Common myeloid progenitor, CD34-positive (primary cell): ENCODE measurements at regions not wholly inside any gene's neighbourhood (a gene's known extent, or its start where the extent isn't known, plus 50 kb on each side); places are given as distances from the start of the nearest gene placed in this dataset.

ENCODE experiments used
- CTCF ChIA-PET: fragments of 350-600 bp; sonication (Branson Sonifier 250); formaldehyde crosslinking; loops from one replicate; lab custom pipeline; 2021; ENCODE audit warnings: antibody characterized with exemption; lab: Charles Lee
- POLR2A ChIA-PET: fragments of 350-600 bp; sonication (Branson Sonifier 250); formaldehyde crosslinking; loops from one replicate; lab custom pipeline; 2021; ENCODE audit warnings: antibody characterized with exemption; lab: Charles Lee
- DNase-seq, 3 donors: peaks; one replicate each; pipeline versions ENCODE4 v3.0.0 to v3.0.0-alpha.2; 2013
- H3K27ac ChIP-seq, 2 experiments: 1 replicate in 1 of 2; 2 replicates in 1 of 2; pipeline ENCODE4 v1.7.0; 2013; ENCODE audit warnings: inconsistent platforms in 2 of 2, low read length in 2 of 2, mild to moderate bottlenecking in 2 of 2, low read depth in 1 of 2, moderate library complexity in 1 of 2; ENCODE audit not compliant: severe bottlenecking in 2 of 2, insufficient read depth in 1 of 2, poor library complexity in 1 of 2
- H3K27me3 ChIP-seq, 5 experiments: replicated peaks in 2 of 5; 1 replicate in 3 of 5; 2 replicates in 2 of 5; pipeline versions ENCODE4 v1.6.1 to v1.7.0; 2013; ENCODE audit warnings: low read length in 4 of 5, mild to moderate bottlenecking in 2 of 5, moderate library complexity in 2 of 5, inconsistent platforms in 1 of 5; ENCODE audit not compliant: insufficient read depth in 5 of 5, control insufficient read depth in 4 of 5
- H3K36me3 ChIP-seq, 4 experiments: 1 replicate in 2 of 4; 2 replicates in 2 of 4; pipeline versions ENCODE4 v1.6.1 to v1.7.0; 2013; ENCODE audit warnings: low read length in 3 of 4, control low read depth in 1 of 4, mild to moderate bottlenecking in 1 of 4; ENCODE audit not compliant: control insufficient read depth in 4 of 4, insufficient read depth in 4 of 4
- H3K4me1 ChIP-seq, 4 experiments: 1 replicate in 3 of 4; 2 replicates in 1 of 4; pipeline versions ENCODE4 v1.6.1 to v1.7.1; 2013; ENCODE audit warnings: low read length in 3 of 4, mild to moderate bottlenecking in 3 of 4, control low read depth in 1 of 4, inconsistent platforms in 1 of 4, moderate library complexity in 1 of 4; ENCODE audit not compliant: control insufficient read depth in 4 of 4, insufficient read depth in 4 of 4; ENCODE audit errors: control extremely low read depth in 1 of 4
- H3K4me3 ChIP-seq, 7 experiments: 1 replicate in 4 of 7; 2 replicates in 3 of 7; pipeline versions ENCODE4 v1.5.1 to v1.7.0; 2013; ENCODE audit warnings: mild to moderate bottlenecking in 7 of 7, low read length in 6 of 7, moderate library complexity in 6 of 7, inconsistent platforms in 2 of 7, low read depth in 2 of 7, control low read depth in 1 of 7; ENCODE audit not compliant: insufficient read depth in 4 of 7, control insufficient read depth in 1 of 7; ENCODE audit errors: extremely low read depth in 1 of 7
- H3K9me3 ChIP-seq, 5 experiments: 1 replicate in 4 of 5; 2 replicates in 1 of 5; pipeline versions ENCODE4 v1.6.1 to v1.7.1; 2013; ENCODE audit warnings: low read length in 4 of 5, mild to moderate bottlenecking in 2 of 5, inconsistent platforms in 1 of 5, low read depth in 1 of 5, moderate library complexity in 1 of 5; ENCODE audit not compliant: control insufficient read depth in 4 of 5, insufficient read depth in 2 of 5; ENCODE audit errors: control extremely low read depth in 1 of 5
- WGBS: methylation state at CpG from one replicate; pipeline ENCODE4 v1.1.5; 2013; ENCODE audit not compliant: insufficient coverage; 5-methylcytosine and 5-hydroxymethylcytosine counted together

DNA sequence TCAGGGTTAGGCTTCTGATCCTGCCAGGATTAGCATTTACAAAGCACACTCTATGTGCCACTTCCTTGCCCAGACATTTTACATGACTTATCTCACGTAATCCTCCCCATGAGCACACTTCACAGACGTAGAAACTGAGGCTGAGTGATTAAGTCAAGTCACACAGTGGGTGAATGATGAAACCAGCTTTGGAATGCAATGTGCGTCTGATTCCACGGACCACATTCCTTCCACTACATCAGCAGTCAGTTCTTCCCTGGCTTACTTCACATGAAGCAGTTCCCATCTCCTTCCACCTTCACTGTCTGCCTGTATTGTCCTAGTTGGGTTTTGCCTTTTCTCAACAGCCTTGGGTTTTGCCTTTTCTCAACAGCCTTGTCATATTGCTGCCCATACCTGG lies 134.3 kb upstream of the PPARGC1A start:
- CTCF ChIA-PET = interaction anchor here (0.8 kb wide), 1 partner anchor 8 kb away, joined by 3 read pairs; no protein-coding TSS in a partner anchor
- no peak for DNase-seq
- WGBS = 95% methylated on average over 3 of the region's 4 CpGs
- Histone ChIP-seq H3K4me3 (no peak overlapping the region), H3K36me3 (no peaks in the 10 kb centered on the region), H3K27ac (no peak overlapping the region), H3K4me1 (no peaks in the 10 kb centered on the region), H3K9me3 (no peaks in the 10 kb centered on the region), H3K27me3 (peaks cover 0 to 2% (median 0%) of the 10 kb centered on the region in 5 experiments)
- POLR2A ChIA-PET = no interaction called here

DNA sequence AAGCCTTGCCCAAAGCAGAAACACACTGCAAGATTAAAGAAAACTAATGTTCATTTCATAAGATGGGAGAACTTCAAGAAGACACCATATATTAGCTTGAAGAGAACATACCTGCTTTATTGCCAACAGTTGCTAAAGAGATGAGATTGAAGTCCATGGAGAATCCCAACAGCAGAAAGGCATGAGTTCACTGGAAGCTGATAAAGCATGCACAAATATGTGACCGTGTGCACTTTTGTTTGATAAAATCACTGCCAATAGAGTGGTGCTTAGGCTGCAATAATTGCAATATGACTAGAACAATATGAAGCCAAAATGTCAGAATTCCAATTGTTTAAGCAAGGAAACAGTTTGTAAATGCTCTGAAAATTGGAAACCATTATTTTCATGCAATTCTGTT lies 125.9 kb upstream of the PPARGC1A start:
- CTCF ChIA-PET = no interaction called here
- no peaks in the 10 kb centered on the region for H3K36me3 ChIP-seq
- POLR2A ChIA-PET = no interaction called here
- no peaks in the 10 kb centered on the region for H3K9me3 ChIP-seq
- no peak for DNase-seq
- H3K4me3 ChIP-seq = no peak overlapping the region
- H3K27ac ChIP-seq = no peak overlapping the region
- no peaks in the 10 kb centered on the region for H3K27me3 ChIP-seq
- WGBS = 94% methylated on average over 1 of the region's 1 CpG
- no peaks in the 10 kb centered on the region for H3K4me1 ChIP-seq

DNA sequence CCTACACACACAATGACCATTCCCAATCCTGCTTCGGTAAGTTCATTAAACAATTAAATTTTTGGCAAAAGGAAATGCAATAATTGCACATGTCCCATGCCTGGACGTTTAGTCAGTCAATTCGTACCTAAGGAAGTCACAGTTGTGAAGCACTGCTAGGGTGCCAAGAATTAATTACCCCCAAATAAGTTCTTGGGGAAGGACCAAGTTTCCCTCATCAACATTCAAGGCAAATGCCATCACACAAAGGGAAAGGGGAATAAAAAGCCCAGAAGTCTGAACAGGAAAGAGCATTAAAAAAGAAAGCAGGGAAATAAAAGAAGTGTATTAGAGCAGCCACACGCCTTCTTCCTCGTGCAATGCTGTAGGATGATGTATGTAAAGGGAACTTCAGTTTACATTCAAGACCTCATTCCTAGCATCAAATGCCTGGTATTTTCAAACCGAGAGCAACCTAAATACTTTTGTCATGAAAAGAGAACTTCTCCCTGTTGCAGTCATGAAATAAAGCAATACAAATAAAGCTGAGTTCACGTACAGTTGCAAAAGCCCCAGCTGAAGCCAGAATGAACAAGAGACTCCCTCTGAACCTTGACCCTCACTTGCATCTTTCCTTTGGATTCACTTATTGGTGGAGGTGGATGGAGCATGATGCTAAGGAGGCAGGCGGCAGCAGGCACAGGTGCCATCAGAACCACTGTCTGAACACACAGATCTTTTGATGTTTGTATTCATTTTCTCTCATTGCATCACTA lies 124.0 kb upstream of the PPARGC1A start:
- no peaks in the 10 kb centered on the region for H3K27me3 ChIP-seq
- 90% methylated on average over 4 of the region's 8 CpGs for WGBS
- no peaks in the 10 kb centered on the region for H3K4me1 ChIP-seq
- DNase-seq = no peak
- H3K36me3 ChIP-seq = no peaks in the 10 kb centered on the region
- ChIA-PET CTCF (no interaction called here), POLR2A (no interaction called here)
- no peaks in the 10 kb centered on the region for H3K9me3 ChIP-seq
- no peak overlapping the region for H3K27ac ChIP-seq
- no peak overlapping the region for H3K4me3 ChIP-seq

DNA sequence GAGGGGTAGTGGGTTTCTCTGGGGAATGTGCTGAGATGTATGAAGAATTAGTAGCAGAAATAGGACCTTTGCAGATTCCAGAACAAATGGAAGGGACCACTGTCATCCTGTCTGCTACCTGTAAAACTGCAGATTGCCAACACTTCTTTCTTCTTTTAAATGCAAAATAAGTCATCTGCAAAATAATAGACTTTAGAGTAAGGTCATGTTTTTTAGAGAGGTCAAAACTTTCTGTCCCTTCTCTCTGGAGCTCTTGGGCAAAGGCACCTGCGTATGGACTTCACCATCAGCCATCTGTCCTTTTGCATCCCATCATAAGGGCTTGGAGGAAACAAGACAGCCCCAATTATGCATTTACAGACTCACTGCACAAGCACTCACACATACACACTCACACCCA lies 121.1 kb upstream of the PPARGC1A start:
- H3K4me1 ChIP-seq = no peaks in the 10 kb centered on the region
- H3K27me3 ChIP-seq = no peaks in the 10 kb centered on the region
- ChIA-PET POLR2A (no interaction called here), CTCF (no interaction called here)
- no peaks in the 10 kb centered on the region for H3K9me3 ChIP-seq
- H3K36me3 ChIP-seq = no peaks in the 10 kb centered on the region
- WGBS = 57% methylated on average over 1 of the region's 1 CpG
- DNase-seq = no peak
- H3K4me3 ChIP-seq = no peak overlapping the region
- no peak overlapping the region for H3K27ac ChIP-seq

DNA sequence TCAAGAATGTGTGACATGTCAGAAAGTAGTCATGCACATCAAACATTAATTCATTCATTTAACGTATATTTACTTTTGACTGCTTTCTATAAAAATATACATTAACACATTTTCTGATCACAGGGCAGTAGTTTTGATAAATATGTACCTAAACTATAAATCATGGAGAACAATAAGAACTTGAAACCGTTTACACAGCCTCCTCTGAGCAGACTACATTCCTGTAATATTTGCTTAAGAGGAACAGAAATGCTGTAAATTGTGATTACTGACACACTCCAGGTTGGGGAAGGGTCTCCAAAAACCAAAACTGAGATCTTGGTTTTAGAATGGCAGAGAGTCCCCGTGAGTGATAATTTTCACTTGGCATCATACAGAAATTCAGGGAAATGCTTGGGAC lies 120.7 kb upstream of the PPARGC1A start:
- H3K4me3 ChIP-seq = no peak overlapping the region
- CTCF ChIA-PET = no interaction called here
- no peak overlapping the region for H3K27ac ChIP-seq
- POLR2A ChIA-PET = no interaction called here
- 67% methylated on average over 1 of the region's 3 CpGs for WGBS
- no peaks in the 10 kb centered on the region for H3K4me1 ChIP-seq
- no peaks in the 10 kb centered on the region for H3K27me3 ChIP-seq
- H3K36me3 ChIP-seq = no peaks in the 10 kb centered on the region
- H3K9me3 ChIP-seq = no peaks in the 10 kb centered on the region
- no peak for DNase-seq

DNA sequence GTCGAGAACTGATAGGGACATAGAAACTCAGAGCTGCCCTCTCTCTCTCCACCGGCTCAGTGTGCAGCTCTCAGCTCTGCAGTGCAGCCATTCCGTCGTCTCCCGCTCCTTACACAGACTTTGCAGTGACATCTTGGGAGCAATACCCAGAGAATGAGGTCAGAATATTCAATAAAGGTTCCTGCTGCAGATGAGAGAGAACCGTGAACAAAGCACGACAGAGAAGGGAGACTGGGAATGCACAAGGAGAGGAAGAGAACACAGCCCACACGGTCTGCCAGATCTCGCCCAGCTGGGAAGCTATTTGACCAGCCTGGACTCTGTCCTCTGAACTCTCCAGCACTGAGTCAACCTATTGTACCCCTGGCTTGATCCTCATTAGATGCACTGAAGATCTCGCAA lies 118.0 kb upstream of the PPARGC1A start:
- ChIA-PET POLR2A (no interaction called here), CTCF (no interaction called here)
- Histone ChIP-seq H3K9me3 (no peaks in the 10 kb centered on the region), H3K36me3 (no peaks in the 10 kb centered on the region), H3K4me3 (no peak overlapping the region), H3K27me3 (no peaks in the 10 kb centered on the region), H3K4me1 (no peaks in the 10 kb centered on the region), H3K27ac (no peak overlapping the region)
- 83% methylated on average over 9 of the region's 10 CpGs for WGBS
- no peak for DNase-seq

DNA sequence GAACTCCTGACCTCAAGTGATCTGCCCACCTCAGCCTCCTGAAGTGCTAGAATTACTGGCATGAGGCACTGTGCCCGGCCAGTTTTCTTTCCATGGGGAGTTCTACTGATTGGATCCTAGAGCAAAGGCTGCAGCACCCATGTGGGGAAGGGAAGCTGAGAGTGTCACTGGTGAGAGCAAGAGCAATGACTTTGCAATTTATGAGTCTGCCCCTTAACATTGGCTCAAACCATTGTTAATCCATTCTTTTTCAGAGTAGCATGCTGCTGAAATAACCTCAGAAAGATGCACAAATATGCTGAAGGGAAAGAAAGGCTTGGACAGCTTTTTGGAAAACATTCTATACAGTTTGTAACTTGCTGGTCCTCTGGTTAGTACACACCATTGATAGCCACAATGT lies 116.4 kb upstream of the PPARGC1A start:
- no peak overlapping the region for H3K27ac ChIP-seq
- no CpG with 5 or more reads among the region's 1 CpG for WGBS
- no peaks in the 10 kb centered on the region for H3K9me3 ChIP-seq
- H3K36me3 ChIP-seq = no peaks in the 10 kb centered on the region
- DNase-seq = no peak
- ChIA-PET POLR2A (no interaction called here), CTCF (no interaction called here)
- H3K4me1 ChIP-seq = no peaks in the 10 kb centered on the region
- no peaks in the 10 kb centered on the region for H3K27me3 ChIP-seq
- H3K4me3 ChIP-seq = no peak overlapping the region
